Activated CD4-positive, alpha-beta T cell treated with anti-CD3 and anti-CD28 coated beads, Interleukin-10, Interleukin-2, amounts not matched to agents 100 ng/mL and 50 ng/mL, durations not matched to agents 16 hours and 8 hours (primary cell): ENCODE measurements at regions not wholly inside any gene's neighbourhood (a gene's known extent, or its start where the extent isn't known, plus 50 kb on each side); places are given as distances from the start of the nearest gene placed in this dataset.

ENCODE experiments used
- DNase-seq: peaks from one replicate; pipeline ENCODE4 v3.0.0-alpha.2; 2020

DNA sequence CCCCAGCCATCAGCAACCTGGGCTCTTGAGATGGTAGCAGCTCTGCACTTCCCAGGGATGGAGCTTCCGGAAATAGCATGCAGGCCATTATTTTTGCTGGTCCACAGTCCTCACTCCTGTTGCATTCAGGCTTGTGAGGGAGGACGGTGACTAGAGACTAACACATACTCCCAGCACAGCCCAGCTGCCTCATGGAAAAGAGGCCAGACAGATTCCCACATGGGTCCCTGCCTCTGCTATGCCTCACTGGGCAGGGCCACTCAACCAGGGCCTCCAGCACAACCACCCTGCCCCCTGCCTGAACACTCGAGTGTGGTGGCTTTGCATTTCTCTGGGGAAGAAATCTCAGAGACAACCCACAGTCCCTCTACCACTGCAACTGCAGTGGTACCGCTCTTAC, 1195.1 kb downstream of the PCDH18 start:
- DNase-seq, result no peak

DNA sequence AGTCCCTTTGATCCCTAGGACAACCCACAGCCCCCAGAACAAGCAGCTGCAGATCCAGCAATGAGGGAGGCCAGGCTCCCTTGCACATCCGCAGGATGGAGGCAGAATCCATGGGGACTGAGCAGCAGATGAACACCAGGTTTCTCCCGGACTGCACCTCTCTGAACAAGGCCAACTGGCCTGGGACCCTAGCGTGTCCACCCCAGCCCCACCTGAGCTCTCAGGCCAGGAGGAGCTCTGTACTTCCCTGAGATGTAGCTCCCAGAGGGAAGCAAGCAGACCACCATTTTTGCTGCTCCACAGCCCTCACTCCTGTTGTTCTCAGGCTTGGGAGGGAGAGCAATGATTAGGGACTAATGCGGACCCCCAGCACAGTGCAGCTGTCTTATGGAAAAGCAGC, 1195.8 kb downstream of the PCDH18 start:
- DNase-seq, result no peak

GRCh38 chr4:136329042-136329662, 1203.1 kb downstream of the PCDH18 start:
- no peak for DNase-seq

DNA sequence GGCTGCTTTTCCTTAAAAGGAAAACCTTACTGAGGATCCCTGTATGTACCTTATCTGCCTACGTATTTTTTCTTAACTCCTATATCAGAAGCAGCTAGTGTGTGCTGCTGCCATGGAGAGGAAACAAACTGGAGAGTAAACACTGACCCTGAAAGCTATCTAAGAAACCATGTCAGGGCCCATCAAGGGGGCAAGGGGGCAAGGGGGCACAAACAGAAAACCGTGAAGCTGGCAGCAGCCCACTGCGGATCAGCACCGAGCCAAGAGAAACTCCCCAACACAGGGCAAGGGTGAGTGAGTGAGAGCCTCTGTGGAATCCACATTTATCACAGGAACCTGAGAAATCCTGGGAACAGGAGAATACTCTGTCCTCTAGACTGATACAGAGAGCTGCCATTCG, 1204.2 kb downstream of the PCDH18 start:
- no peak for DNase-seq

GRCh38 chr4:136320465-136320813, 1211.9 kb downstream of the PCDH18 start:
- no peak for DNase-seq

GRCh38 chr4:136319789-136320464, 1212.4 kb downstream of the PCDH18 start:
- no peak for DNase-seq

DNA sequence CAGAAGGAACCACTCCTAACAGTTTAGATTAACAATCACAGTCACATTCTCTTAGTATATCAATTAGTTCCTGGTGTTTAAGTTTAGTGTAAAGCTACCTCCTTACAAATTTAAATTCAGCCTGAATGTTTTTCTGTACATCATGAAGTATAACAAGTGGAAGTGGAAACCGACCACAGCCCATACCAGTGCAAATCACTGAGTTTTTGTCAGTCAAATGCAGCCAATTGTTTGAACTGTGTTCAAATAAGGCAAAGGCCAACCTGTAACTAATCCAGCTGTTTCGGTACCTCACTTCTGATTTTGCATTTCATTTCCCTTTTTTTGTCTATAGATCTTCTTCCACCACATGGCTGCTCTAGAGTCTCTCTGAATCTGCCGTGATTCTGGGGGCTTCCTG, 1215.3 kb downstream of the PCDH18 start:
- DNase-seq, result no peak

- no peak for DNase-seq
Observed at GRCh38 chr4:136314686-136315085, 1217.6 kb downstream of the PCDH18 start.

GRCh38 chr4:136311774-136312173, 1220.5 kb downstream of the PCDH18 start:
- no peak for DNase-seq

DNA sequence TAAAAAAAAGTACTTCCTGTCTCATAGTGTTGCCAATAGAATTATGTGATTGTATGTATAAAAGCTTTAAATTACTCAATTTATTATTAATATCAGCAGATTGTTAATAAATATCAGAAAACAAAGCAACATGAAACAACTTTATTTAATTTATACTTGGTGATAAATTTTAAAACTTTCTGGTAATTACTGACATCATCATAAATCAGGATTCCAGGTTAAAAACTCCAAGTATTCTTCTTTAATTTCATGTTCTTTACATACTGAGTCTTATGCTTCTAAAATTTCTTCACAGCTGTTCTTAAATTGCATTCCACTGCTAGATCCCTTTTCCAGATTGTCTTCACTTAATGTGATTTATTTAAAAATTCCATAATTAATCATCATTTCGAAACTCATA, 1224.5 kb downstream of the PCDH18 start:
- DNase-seq, result no peak

GRCh38 chr4:136306361-136306760, 1225.9 kb downstream of the PCDH18 start:
- DNase-seq, result no peak

- DNase-seq, result no peak
Observed at GRCh38 chr4:136302566-136302965, 1229.7 kb downstream of the PCDH18 start.

DNA sequence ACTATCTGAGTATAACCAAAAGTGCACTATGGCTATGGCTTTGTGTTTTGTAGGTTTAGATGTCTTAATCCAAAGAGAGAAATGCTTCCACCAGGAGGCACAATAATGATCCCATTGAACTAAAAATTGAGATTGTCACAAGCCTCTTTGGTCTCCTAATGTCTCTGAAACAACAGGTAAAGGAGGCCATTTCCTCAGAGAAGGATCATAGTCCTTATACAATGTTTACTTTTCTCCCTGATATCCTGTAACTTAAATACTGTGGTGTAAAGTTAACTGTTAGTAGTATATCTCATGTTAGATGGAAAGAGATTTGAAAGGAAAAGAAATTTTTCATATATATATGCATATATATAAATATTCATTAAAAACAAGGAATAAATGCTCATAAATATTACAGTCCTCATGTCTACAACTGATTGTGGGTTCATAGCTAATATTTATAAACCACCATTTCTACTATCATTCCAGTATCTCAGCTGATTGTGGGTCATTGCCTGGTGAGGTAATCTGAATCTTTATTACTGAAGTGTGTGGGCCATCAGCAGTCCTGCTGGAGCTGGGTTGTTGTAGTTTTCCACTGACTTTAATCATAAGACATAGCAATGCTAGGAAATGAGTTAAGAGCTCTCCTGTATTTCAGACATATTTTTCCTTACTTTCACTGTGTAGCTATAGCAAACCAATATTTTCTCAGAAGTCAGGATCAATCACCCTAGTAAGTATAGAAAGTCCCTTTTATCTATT, 1230.4 kb downstream of the PCDH18 start:
- DNase-seq, result no peak

DNA sequence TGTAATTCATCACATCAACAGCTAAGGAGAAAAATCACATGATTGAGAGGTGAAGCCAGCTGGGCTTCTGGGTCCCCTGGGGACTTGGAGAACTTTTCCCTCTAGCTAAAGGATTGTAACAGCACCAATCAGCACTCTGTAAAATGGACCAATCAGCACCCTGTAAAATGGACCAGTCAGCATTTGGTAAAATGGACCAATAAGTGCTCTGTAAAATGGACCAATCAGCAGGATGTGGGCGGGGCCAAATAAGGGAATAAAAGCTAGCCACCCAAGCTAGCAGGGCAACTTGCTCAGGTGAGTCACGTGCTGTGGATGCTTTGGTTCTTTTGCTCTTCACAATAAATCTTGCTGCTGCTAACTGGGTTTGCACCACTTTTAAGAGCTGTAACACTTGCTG, 1248.3 kb downstream of the PCDH18 start:
- no peak for DNase-seq

- DNase-seq, result no peak
Observed at GRCh38 chr4:136281889-136282288, 1250.4 kb downstream of the PCDH18 start.

- no peak for DNase-seq
Observed at GRCh38 chr4:136281307-136281706, 1251.0 kb downstream of the PCDH18 start.

- DNase-seq, result no peak
Observed at GRCh38 chr4:136277741-136278140, 1254.6 kb downstream of the PCDH18 start.

DNA sequence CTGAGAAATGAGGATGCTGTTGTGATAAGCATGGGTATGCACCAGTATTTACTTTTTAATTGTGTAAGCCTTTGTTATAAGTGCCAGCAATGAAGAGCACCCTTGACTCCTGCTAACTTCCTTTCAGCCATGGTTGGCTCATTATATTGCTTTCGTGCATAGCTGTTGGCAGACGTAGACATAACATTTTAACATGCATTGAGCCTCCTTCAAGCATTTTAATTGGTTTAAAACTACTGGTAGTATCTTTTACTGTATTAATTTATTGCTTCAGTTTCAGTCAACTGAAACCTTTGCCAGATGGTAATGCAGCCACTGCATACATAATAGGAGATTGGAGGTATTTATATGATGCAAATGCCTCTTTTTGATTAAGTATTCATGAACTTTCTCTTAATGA, 1285.4 kb downstream of the PCDH18 start:
- DNase-seq, result no peak

DNA sequence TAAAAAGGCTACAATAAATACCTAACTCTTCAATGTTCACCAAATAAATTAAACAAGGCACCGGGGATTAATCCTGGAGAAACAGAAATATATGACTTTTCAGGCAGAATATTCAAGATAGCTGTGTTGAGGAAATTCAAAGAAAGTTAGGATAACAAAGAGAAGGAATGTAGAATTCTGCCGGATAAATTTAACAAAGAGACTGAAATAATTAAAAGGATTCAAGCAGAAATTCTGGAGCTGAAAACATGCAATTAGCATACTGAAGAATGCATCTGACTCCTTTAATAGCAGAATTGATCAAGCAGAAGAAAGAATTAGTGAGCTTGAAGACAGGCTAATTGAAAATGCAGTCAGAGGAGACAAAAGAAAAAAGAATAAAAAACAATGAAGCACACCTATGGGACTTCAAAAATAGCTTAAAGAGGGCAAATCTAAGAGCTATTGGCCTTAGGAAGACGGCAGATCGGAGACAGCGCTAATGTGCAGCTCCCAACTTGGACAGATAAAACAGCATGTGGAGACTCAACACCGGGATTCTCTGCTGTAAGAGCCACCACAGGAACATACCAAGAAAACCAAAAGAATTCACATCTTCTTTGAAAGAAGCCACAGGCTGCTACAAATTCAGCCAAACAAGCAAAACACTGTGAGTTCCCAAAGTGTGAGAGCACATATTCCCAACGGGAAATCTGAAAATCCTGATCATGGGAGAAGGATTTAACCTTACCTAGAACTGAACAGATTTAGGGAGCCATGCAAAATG, 1290.9 kb downstream of the PCDH18 start:
- no peak for DNase-seq

DNA sequence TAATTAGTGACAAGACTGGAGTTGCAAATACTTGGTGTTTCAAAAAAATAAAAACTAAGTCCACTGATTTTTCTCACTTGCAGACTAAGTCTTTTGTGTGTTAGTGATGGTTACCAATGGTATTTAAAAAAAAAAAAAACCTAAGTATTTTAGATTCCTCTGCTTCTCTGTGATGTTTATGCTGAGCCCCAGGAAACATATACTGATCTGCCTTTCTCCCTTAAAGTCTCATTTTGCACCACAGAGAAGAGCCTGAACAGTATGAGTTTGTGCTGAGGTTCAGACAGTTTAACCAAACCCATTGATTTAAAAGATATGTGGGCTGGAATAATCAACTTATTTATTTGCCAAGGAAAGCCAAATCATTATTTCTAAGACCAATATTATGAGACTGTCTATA, 1305.0 kb downstream of the PCDH18 start:
- no peak for DNase-seq

DNA sequence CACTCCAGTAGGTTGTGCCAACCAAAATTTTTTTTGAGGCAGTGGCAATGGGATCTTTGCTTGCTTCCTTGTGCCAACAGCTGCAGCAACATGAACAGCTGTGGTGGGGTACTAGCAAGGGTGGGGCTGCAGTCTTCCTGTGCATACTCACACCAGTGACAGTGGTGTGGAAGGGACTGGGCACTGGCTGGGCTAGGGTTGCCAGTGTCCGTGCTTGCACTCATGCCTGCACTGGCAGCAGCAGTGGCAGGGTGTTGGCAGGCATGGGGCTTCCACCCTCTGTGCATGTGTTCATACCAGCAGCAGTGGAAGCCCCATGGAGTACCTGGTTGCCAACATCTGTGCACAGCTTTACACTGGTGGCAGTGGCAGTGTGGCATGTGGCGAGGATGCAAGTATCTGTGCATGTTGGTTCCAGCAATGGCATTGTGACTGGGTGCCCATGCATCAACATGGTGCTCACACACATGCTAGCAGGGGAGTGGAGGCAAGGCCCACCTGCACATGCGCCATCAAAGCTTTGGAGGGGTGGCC, 1312.6 kb downstream of the PCDH18 start:
- DNase-seq, result no peak

- DNase-seq, result no peak
Observed at GRCh38 chr4:136203199-136203598, 1329.1 kb downstream of the PCDH18 start.

GRCh38 chr4:136198358-136198757, 1333.9 kb downstream of the PCDH18 start:
- no peak for DNase-seq
